Subcutaneous abdominal adipose tissue (tissue), 5 donors: ENCODE measurements at regions not wholly inside any gene's neighbourhood (a gene's known extent, or its start where the extent isn't known, plus 50 kb on each side); places are given as distances from the start of the nearest gene placed in this dataset.

ENCODE experiments used
- H3K27ac ChIP-seq: one replicate; pipeline ENCODE4 v1.7.0; 2013; ENCODE audit warnings: low read depth, mild to moderate bottlenecking, inconsistent platforms, low read length, moderate library complexity
- H3K27me3 ChIP-seq, 5 donors: one replicate each; pipeline ENCODE4 v1.7.0; 2013; ENCODE audit warnings: low read length in 5 of 5, inconsistent platforms in 1 of 5; ENCODE audit not compliant: control insufficient read depth in 5 of 5, insufficient read depth in 4 of 5
- H3K36me3 ChIP-seq, 5 donors: one replicate each; pipeline ENCODE4 v1.7.0; 2013; ENCODE audit warnings: low read length in 5 of 5; ENCODE audit not compliant: control insufficient read depth in 5 of 5, insufficient read depth in 5 of 5
- H3K4me1 ChIP-seq, 5 donors: one replicate each; pipeline ENCODE4 v1.7.0; 2013; ENCODE audit warnings: low read length in 5 of 5, mild to moderate bottlenecking in 3 of 5, moderate library complexity in 1 of 5; ENCODE audit not compliant: control insufficient read depth in 5 of 5, insufficient read depth in 5 of 5
- H3K4me3 ChIP-seq, 5 donors: one replicate each; pipeline ENCODE4 v1.7.0; 2013; ENCODE audit warnings: low read length in 5 of 5, low read depth in 1 of 5
- H3K9ac ChIP-seq, 5 donors: one replicate each; pipeline ENCODE4 v1.7.0; 2013; ENCODE audit warnings: low read length in 5 of 5, mild to moderate bottlenecking in 4 of 5, moderate library complexity in 3 of 5
- H3K9me3 ChIP-seq, 5 donors: one replicate each; pipeline ENCODE4 v1.7.0; 2013; ENCODE audit warnings: low read length in 5 of 5; ENCODE audit not compliant: control insufficient read depth in 5 of 5
- donor health status: healthy.
- donor health status: healthy.
- donor health status: healthy.
- donor health status: healthy.
- donor health status: healthy.

GRCh38 chr7:84647797-84648757, 453.5 kb upstream of the SEMA3A start:
- no peak overlapping the region for H3K27ac ChIP-seq
- no peaks in the 10 kb centered on the region for H3K27me3 ChIP-seq
- no peaks in the 10 kb centered on the region for H3K9me3 ChIP-seq
- H3K9ac ChIP-seq = no peak overlapping the region
- no peaks in the 10 kb centered on the region for H3K36me3 ChIP-seq
- H3K4me1 ChIP-seq = peaks cover 0 to 17% (median 10%) of the 10 kb centered on the region in 5 donors
- H3K4me3 ChIP-seq = no peak overlapping the region

- Histone ChIP-seq H3K4me1 (peaks cover under 1 to 14% (median 13%) of the 10 kb centered on the region in 5 donors), H3K27me3 (no peaks in the 10 kb centered on the region), H3K4me3 (no peak overlapping the region), H3K27ac (no peak overlapping the region), H3K9me3 (no peaks in the 10 kb centered on the region), H3K9ac (no peak overlapping the region), H3K36me3 (no peaks in the 10 kb centered on the region)
These were observed 448.0 kb upstream of the SEMA3A start for GRCh38 chr7:84642611-84643010.

GRCh38 chr7:84640637-84641036, 446.0 kb upstream of the SEMA3A start:
- H3K9me3 ChIP-seq = no peaks in the 10 kb centered on the region

GRCh38 chr7:84638339-84638697, 443.7 kb upstream of the SEMA3A start:
- Histone ChIP-seq H3K4me1 (peaks cover 2 to 19% (median 16%) of the 10 kb centered on the region in 5 donors), H3K4me3 (no peak overlapping the region), H3K27me3 (no peaks in the 10 kb centered on the region), H3K9me3 (peaks cover 0 to 4% (median 0%) of the 10 kb centered on the region in 5 donors), H3K9ac (peak overlapping the region in 1 of 5 donors; percentile 63), H3K27ac (peak overlapping the region; percentile 80), H3K36me3 (no peaks in the 10 kb centered on the region)

More at GRCh38 chr7:84640637-84641036, 446.0 kb upstream of the SEMA3A start:
- Histone ChIP-seq H3K4me1 (peaks cover 2 to 19% (median 16%) of the 10 kb centered on the region in 5 donors), H3K36me3 (no peaks in the 10 kb centered on the region), H3K27ac (no peak overlapping the region), H3K27me3 (no peaks in the 10 kb centered on the region), H3K9ac (no peak overlapping the region), H3K4me3 (no peak overlapping the region)

GRCh38 chr7:84637568-84638338, 443.2 kb upstream of the SEMA3A start:
- Histone ChIP-seq H3K36me3 (no peaks in the 10 kb centered on the region), H3K9ac (peak overlapping the region in 2 of 5 donors; percentile 5 to 52), H3K9me3 (peaks cover 0 to 5% (median 0%) of the 10 kb centered on the region in 5 donors), H3K4me1 (peaks cover 2 to 19% (median 16%) of the 10 kb centered on the region in 5 donors), H3K4me3 (peak overlapping the region in 3 of 5 donors; percentile 1 to 27 (median 10)), H3K27ac (peak overlapping the region; percentile 80), H3K27me3 (no peaks in the 10 kb centered on the region)

- H3K9me3 ChIP-seq = peaks cover 0 to 13% (median 6%) of the 10 kb centered on the region in 5 donors
- H3K27me3 ChIP-seq = no peaks in the 10 kb centered on the region
These were observed 437.3 kb upstream of the SEMA3A start for GRCh38 chr7:84631913-84632312.

GRCh38 chr7:84629640-84630318, 435.2 kb upstream of the SEMA3A start:
- no peak overlapping the region for H3K27ac ChIP-seq
- no peaks in the 10 kb centered on the region for H3K36me3 ChIP-seq
- no peak overlapping the region for H3K4me3 ChIP-seq
- H3K27me3 ChIP-seq = no peaks in the 10 kb centered on the region
- no peak overlapping the region for H3K9ac ChIP-seq
- H3K4me1 ChIP-seq = no peaks in the 10 kb centered on the region
- H3K9me3 ChIP-seq = peaks cover 0 to 13% (median 6%) of the 10 kb centered on the region in 5 donors

More at GRCh38 chr7:84631913-84632312, 437.3 kb upstream of the SEMA3A start:
- H3K4me1 ChIP-seq = no peaks in the 10 kb centered on the region
- H3K4me3 ChIP-seq = peak overlapping the region in 1 of 5 donors; percentile 37
- no peak overlapping the region for H3K27ac ChIP-seq
- H3K36me3 ChIP-seq = no peaks in the 10 kb centered on the region
- no peak overlapping the region for H3K9ac ChIP-seq

- Histone ChIP-seq H3K9me3 (peaks cover 0 to 13% (median 6%) of the 10 kb centered on the region in 5 donors), H3K27me3 (no peaks in the 10 kb centered on the region), H3K36me3 (no peaks in the 10 kb centered on the region), H3K27ac (no peak overlapping the region), H3K4me3 (no peak overlapping the region), H3K9ac (no peak overlapping the region), H3K4me1 (no peaks in the 10 kb centered on the region)
These were observed 434.6 kb upstream of the SEMA3A start for GRCh38 chr7:84629216-84629615.

GRCh38 chr7:84627250-84627649, 432.7 kb upstream of the SEMA3A start:
- Histone ChIP-seq H3K36me3 (no peaks in the 10 kb centered on the region), H3K4me3 (no peak overlapping the region), H3K27ac (no peak overlapping the region), H3K9ac (no peak overlapping the region), H3K27me3 (no peaks in the 10 kb centered on the region), H3K9me3 (peaks cover 0 to 4% (median 4%) of the 10 kb centered on the region in 5 donors), H3K4me1 (no peaks in the 10 kb centered on the region)
